HCT116 (cell line): ENCODE measurements at regions not wholly inside any gene's neighbourhood (a gene's known extent, or its start where the extent isn't known, plus 50 kb on each side); places are given as distances from the start of the nearest gene placed in this dataset.

Source experiments
- ATAC-seq: fragments of 200-7000 bp; cut with Tn5 transposase; 2 replicates; pipeline ENCODE4 v1.9.1; 2020; ENCODE audit warnings: mild to moderate bottlenecking, moderate library complexity
- BruUV-seq: library from RNA; stranded (reverse); fragments of 400-500 nt; replicated peaks from 2 replicates; lab custom pipeline; 2021; lab: Mats Ljungman, UMichigan
- CTCF ChIA-PET: fragments of 300-600 bp; sonication (Branson Sonifier 250); formaldehyde crosslinking; loops from one replicate; lab custom pipeline; 2021; ENCODE audit warnings: antibody characterized with exemption; lab: Charles Lee
- POLR2A ChIA-PET: fragments of 300-600, 350-600 bp; sonication (Branson Sonifier 250); formaldehyde crosslinking; loops from one replicate; lab custom pipeline; 2021; ENCODE audit warnings: antibody characterized with exemption; lab: Charles Lee
- RAD21 ChIA-PET, 2 experiments: fragments of 300-600 bp; sonication (Branson Sonifier 250); formaldehyde crosslinking; loops; one replicate each; lab custom pipeline; 2023; ENCODE audit warnings: low total read pairs in 2 of 2; ENCODE audit not compliant: uncharacterized antibody in 2 of 2, unreplicated experiment in 2 of 2, low non-redundant PET in 1 of 2; lab: Charles Lee
- DNase-seq: peaks from one replicate; pipeline ENCODE4 v3.0.0-alpha.2; 2010; ENCODE audit warnings: low read depth, low spot score
- H2AFZ ChIP-seq: fragments of 200-600 bp; shearing (Covaris generic), sonication (generic); 2 replicates; pipeline ENCODE4 v1.6.1; 2017; ENCODE audit warnings: low read depth, mixed run types, mixed read lengths, antibody characterized with exemption, low read length; ENCODE audit not compliant: poor library complexity, severe bottlenecking
- H3K27ac ChIP-seq: 2 replicates; pipeline ENCODE4 v1.5.1; 2012; ENCODE audit warnings: low read depth, low read length
- H3K27me3 ChIP-seq: fragments of 200-600 bp; sonication (generic); 2 replicates; pipeline ENCODE4 v1.6.1; 2016; ENCODE audit warnings: mixed run types, low read length, mixed read lengths; ENCODE audit not compliant: insufficient read depth
- H3K36me3 ChIP-seq, 2 experiments: fragments of 200-500 bp in 1 of 2; fragments of 200-600 bp in 1 of 2; sonication (Bioruptor generic) in 1 of 2; sonication (generic) in 1 of 2; 2 replicates each; pipeline versions ENCODE4 v1.5.1 to v1.6.1; 2014 to 2016; ENCODE audit warnings: low read length in 2 of 2, inconsistent platforms in 1 of 2, mixed read lengths in 1 of 2, mixed run types in 1 of 2; ENCODE audit not compliant: insufficient read depth in 2 of 2, control insufficient read depth in 1 of 2
- H3K4me1 ChIP-seq, 2 experiments: fragments of 200-600 bp in 1 of 2; sonication (generic) in 1 of 2; 2 replicates each; pipeline versions ENCODE4 v1.5.1 to v1.6.1; 2012 to 2017; ENCODE audit warnings: low read length in 2 of 2, inconsistent platforms in 1 of 2, mild to moderate bottlenecking in 1 of 2, mixed read lengths in 1 of 2, mixed run types in 1 of 2, moderate library complexity in 1 of 2; ENCODE audit not compliant: insufficient read depth in 2 of 2, control insufficient read depth in 1 of 2
- H3K4me2 ChIP-seq: fragments of 200-600 bp; sonication (generic); 2 replicates; pipeline ENCODE4 v1.6.1; 2017; ENCODE audit warnings: mixed run types, low read length, mixed read lengths
- H3K4me3 ChIP-seq, 2 experiments: fragments of 200-600 bp in 1 of 2; sonication (generic) in 1 of 2; replicated peaks in 1 of 2; 2 replicates each; pipeline ENCODE4 v1.5.1; 2011 to 2016; ENCODE audit warnings: low read length in 2 of 2, control low read depth in 1 of 2, low read depth in 1 of 2, mild to moderate bottlenecking in 1 of 2, mixed read lengths in 1 of 2, mixed run types in 1 of 2
- H3K79me2 ChIP-seq: fragments of 200-600 bp; sonication (generic); 2 replicates; pipeline ENCODE4 v1.6.1; 2017; ENCODE audit warnings: mild to moderate bottlenecking, mixed run types, low read length, moderate library complexity, mixed read lengths; ENCODE audit not compliant: insufficient read depth
- H3K9ac ChIP-seq: fragments of 200-600 bp; sonication (generic); 2 replicates; pipeline ENCODE4 v1.6.1; 2016; ENCODE audit warnings: low read length, mixed read lengths
- H3K9me2 ChIP-seq: fragments of 200-600 bp; sonication (generic), shearing (Covaris generic); 2 replicates; pipeline ENCODE4 v1.6.1; 2017; ENCODE audit warnings: mixed run types, mild to moderate bottlenecking, moderate library complexity; ENCODE audit not compliant: insufficient read depth
- H3K9me3 ChIP-seq, 2 experiments: fragments of 200-500 bp in 1 of 2; fragments of 200-600 bp in 1 of 2; sonication (Bioruptor generic) in 1 of 2; sonication (generic) in 1 of 2; 2 replicates each; pipeline ENCODE4 v1.6.1; 2014 to 2017; ENCODE audit warnings: low read length in 2 of 2, mixed read lengths in 2 of 2, inconsistent platforms in 1 of 2, low read depth in 1 of 2, mild to moderate bottlenecking in 1 of 2, mixed run types in 1 of 2, moderate library complexity in 1 of 2; ENCODE audit not compliant: control insufficient read depth in 1 of 2, insufficient read depth in 1 of 2
- H4K20me1 ChIP-seq: fragments of 200-600 bp; sonication (generic), shearing (Covaris generic); 2 replicates; pipeline ENCODE4 v1.6.1; 2017; ENCODE audit warnings: mixed run types, mild to moderate bottlenecking, moderate library complexity; ENCODE audit not compliant: insufficient read depth
- CBX3 ChIP-seq: IDR thresholded peaks from 2 replicates; pipeline ENCODE4 v1.6.1; 2012; ENCODE audit warnings: low read depth
- CEBPB ChIP-seq: IDR thresholded peaks from 2 replicates; pipeline ENCODE4 v1.6.1; 2012; ENCODE audit warnings: low read depth
- CTCF ChIP-seq, 3 experiments: fragments of 200-600 bp in 1 of 3; sonication (generic) in 1 of 3; IDR thresholded peaks in 2 of 3; conservative IDR thresholded peaks in 1 of 3; 2 replicates each; pipeline ENCODE4 v1.5.1; 2012 to 2017; ENCODE audit warnings: low read depth in 2 of 3, low read length in 2 of 3, antibody characterized with exemption in 1 of 3, borderline replicate concordance in 1 of 3, control low read depth in 1 of 3, mild to moderate bottlenecking in 1 of 3, mixed read lengths in 1 of 3, mixed run types in 1 of 3, moderate library complexity in 1 of 3; ENCODE audit not compliant: insufficient read depth in 1 of 3
- EGR1 ChIP-seq: IDR thresholded peaks from 2 replicates; pipeline ENCODE4 v1.6.1; 2012; ENCODE audit warnings: low read depth
- ELF1 ChIP-seq: IDR thresholded peaks from 2 replicates; pipeline ENCODE4 v1.6.1; 2012; ENCODE audit warnings: low read depth, borderline replicate concordance
- EZH2 ChIP-seq: fragments of 200-600 bp; sonication (generic); IDR thresholded peaks from 2 replicates; pipeline ENCODE4 v1.6.1; 2017; ENCODE audit warnings: antibody characterized with exemption, mixed run types
- EZH2phosphoT487 ChIP-seq: fragments of 200-600 bp; IDR thresholded peaks from 2 replicates; pipeline ENCODE4 v1.6.1; 2018; ENCODE audit warnings: antibody characterized with exemption, borderline replicate concordance
- JUND ChIP-seq: IDR thresholded peaks from 2 replicates; pipeline ENCODE4 v1.6.1; 2012
- MAX ChIP-seq: IDR thresholded peaks from 2 replicates; pipeline ENCODE4 v1.6.1; 2012
- POLR2A ChIP-seq: IDR thresholded peaks from 2 replicates; pipeline ENCODE4 v1.7.0; 2011; ENCODE audit warnings: borderline replicate concordance; ENCODE audit not compliant: insufficient read depth, insufficient read length; ENCODE audit errors: extremely low read depth
- REST ChIP-seq: IDR thresholded peaks from 2 replicates; pipeline ENCODE4 v1.6.1; 2012; ENCODE audit warnings: low read depth
- SIN3A ChIP-seq: IDR thresholded peaks from 2 replicates; pipeline ENCODE4 v1.6.1; 2012; ENCODE audit warnings: low read depth
- SP1 ChIP-seq: IDR thresholded peaks from 2 replicates; pipeline ENCODE4 v1.6.1; 2012; ENCODE audit warnings: low read depth
- SRF ChIP-seq: IDR thresholded peaks from 2 replicates; pipeline ENCODE4 v1.6.1; 2012; ENCODE audit warnings: low read depth
- TCF7L2 ChIP-seq: IDR thresholded peaks from 2 replicates; pipeline ENCODE4 v1.7.0; 2011; ENCODE audit warnings: borderline replicate concordance, inconsistent platforms; ENCODE audit not compliant: insufficient read depth, insufficient read length; ENCODE audit errors: extremely low read depth
- YY1 ChIP-seq: IDR thresholded peaks from 2 replicates; pipeline ENCODE4 v1.6.1; 2011; ENCODE audit warnings: low read length, low read depth, moderate library complexity, mild to moderate bottlenecking; ENCODE audit not compliant: insufficient replicate concordance; ENCODE audit errors: extremely low read depth
- ZFX ChIP-seq: fragments of 450-650 bp; IDR thresholded peaks from 2 replicates; pipeline ENCODE4 v1.6.1; 2017
- intact Hi-C: fragments of 100-400 bp; cut with micrococcal nuclease; formaldehyde crosslinking; loops from 2 replicates; pipeline ENCODE4 v1.10.0; 2022

GRCh38 chr2:78734221-78734620 lies 291.3 kb upstream of the REG3G start:
- H3K9me3 ChIP-seq = peaks cover 12 to 20% of the 10 kb centered on the region in 2 experiments; a peak in 2 of 4 replicates
- no peak overlapping the region for H3K27ac ChIP-seq
- no TSS peak for BruUV-seq
- no peaks in the 10 kb centered on the region for H3K9me2 ChIP-seq
- RAD21 ChIA-PET = no interaction called here
- no peaks in the 10 kb centered on the region for H3K36me3 ChIP-seq
- POLR2A ChIA-PET = no interaction called here
- CTCF ChIA-PET = no interaction called here
- H3K79me2 ChIP-seq = no peaks in the 10 kb centered on the region
- intact Hi-C loops = no loop called here
- TF ChIP-seq ELF1 = no peak
- TF ChIP-seq SRF = no peak
- TF ChIP-seq MAX = no peak
- no peak for TF ChIP-seq CBX3
- TF ChIP-seq SIN3A = no peak
- no peak for TF ChIP-seq EGR1
- TF ChIP-seq EZH2 = no peak
- TF ChIP-seq YY1 = no peak
- TF ChIP-seq JUND = no peak
- TF ChIP-seq POLR2A = no peak
- TF ChIP-seq EZH2phosphoT487 = no peak
- no peak for TF ChIP-seq REST
- no peak for TF ChIP-seq ZFX
- TF ChIP-seq TCF7L2 = no peak
- no peak for TF ChIP-seq CTCF (IDR thresholded peaks at IDR 0.05 in 2 of 3, conservative IDR thresholded peaks at IDR 0.05 in 1 of 3; ENCODE audit: borderline replicate concordance in 1 of 3, insufficient read depth in 1 of 3, low read depth in 2 of 3, low read length in 2 of 3)
- TF ChIP-seq SP1 = no peak
- TF ChIP-seq CEBPB = no peak
- H3K4me1 ChIP-seq = no peaks in the 10 kb centered on the region
- H3K4me3 ChIP-seq = no peak overlapping the region
- ATAC-seq = no peak
- H3K9ac ChIP-seq = no peak overlapping the region
- H2AFZ ChIP-seq = no peak overlapping the region
- H3K27me3 ChIP-seq = no peaks in the 10 kb centered on the region
- DNase-seq = no peak
- no peaks in the 10 kb centered on the region for H4K20me1 ChIP-seq
- H3K4me2 ChIP-seq = no peak overlapping the region
